ENCODE measurements at regions not wholly inside any gene's neighbourhood (a gene's known extent, or its start where the extent isn't known, plus 50 kb on each side); places are given as distances from the start of the nearest gene placed in this dataset.

DNA sequence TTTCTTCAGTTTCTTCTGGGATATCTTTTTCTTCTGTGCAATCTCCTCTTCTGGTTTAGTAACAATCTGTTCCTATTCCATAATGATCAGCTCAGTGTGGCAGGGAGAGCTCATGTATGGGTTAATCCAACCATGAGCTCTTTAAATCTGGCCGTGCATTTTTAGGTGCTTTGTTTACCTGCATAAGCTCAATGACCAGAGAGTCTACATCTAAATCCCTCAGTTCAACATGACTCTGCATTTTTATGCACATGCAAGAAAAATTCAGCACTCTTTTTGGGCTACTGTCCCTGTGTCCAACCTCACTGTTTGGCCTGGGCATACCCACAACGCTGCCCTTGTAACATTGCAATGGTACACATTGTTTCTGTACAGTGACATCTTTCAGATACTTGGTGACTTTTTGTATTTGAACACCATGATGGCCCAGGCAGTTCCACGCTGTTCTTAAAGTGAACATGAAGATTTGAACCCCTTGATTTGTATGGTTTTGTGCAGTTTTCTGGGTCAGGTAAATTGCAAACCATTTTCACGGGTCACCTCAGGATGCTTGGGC lies 243.3 kb upstream of the SRRM4 start:
- TF ChIP-seq, protein P1, sequence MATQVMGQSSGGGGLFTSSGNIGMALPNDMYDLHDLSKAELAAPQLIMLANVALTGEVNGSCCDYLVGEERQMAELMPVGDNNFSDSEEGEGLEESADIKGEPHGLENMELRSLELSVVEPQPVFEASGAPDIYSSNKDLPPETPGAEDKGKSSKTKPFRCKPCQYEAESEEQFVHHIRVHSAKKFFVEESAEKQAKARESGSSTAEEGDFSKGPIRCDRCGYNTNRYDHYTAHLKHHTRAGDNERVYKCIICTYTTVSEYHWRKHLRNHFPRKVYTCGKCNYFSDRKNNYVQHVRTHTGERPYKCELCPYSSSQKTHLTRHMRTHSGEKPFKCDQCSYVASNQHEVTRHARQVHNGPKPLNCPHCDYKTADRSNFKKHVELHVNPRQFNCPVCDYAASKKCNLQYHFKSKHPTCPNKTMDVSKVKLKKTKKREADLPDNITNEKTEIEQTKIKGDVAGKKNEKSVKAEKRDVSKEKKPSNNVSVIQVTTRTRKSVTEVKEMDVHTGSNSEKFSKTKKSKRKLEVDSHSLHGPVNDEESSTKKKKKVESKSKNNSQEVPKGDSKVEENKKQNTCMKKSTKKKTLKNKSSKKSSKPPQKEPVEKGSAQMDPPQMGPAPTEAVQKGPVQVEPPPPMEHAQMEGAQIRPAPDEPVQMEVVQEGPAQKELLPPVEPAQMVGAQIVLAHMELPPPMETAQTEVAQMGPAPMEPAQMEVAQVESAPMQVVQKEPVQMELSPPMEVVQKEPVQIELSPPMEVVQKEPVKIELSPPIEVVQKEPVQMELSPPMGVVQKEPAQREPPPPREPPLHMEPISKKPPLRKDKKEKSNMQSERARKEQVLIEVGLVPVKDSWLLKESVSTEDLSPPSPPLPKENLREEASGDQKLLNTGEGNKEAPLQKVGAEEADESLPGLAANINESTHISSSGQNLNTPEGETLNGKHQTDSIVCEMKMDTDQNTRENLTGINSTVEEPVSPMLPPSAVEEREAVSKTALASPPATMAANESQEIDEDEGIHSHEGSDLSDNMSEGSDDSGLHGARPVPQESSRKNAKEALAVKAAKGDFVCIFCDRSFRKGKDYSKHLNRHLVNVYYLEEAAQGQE (IDR thresholded peaks at IDR 0.05; ENCODE audit: insufficient read depth in 1 of 2, low read depth in 2 of 2, low read length in 2 of 2): no peak
- TF ChIP-seq SIN3A (IDR thresholded peaks at IDR 0.05; ENCODE audit: borderline replicate concordance, insufficient read depth, low read length): no peak
- no peak for TF ChIP-seq POLR2AphosphoS5 (IDR thresholded peaks at IDR 0.05; ENCODE audit: low read depth, low read length)
- no peak for TF ChIP-seq TAF1 (IDR thresholded peaks at IDR 0.05; ENCODE audit: borderline replicate concordance, insufficient read depth, low read length)
